Tibial nerve (tissue), 4 donors: ENCODE measurements at regions not wholly inside any gene's neighbourhood (a gene's known extent, or its start where the extent isn't known, plus 50 kb on each side); places are given as distances from the start of the nearest gene placed in this dataset.
A peak's percentile ranks its signal among the peaks of the same experiment; 100 is the strongest.

ENCODE experiments used
- DNase-seq, 2 donors: peaks; one replicate each; pipeline ENCODE4 v3.0.0-alpha.2; 2019; ENCODE audit warnings: low spot score in 2 of 2
- H3K27ac ChIP-seq, 4 donors: fragments of 200-600 bp; sonication (generic) in 3 of 4; one replicate each; pipeline ENCODE4 v1.5.1; 2017 to 2019; ENCODE audit warnings: mild to moderate bottlenecking in 1 of 4
- H3K27me3 ChIP-seq, 2 donors: fragments of 200-600 bp; sonication (generic) in 1 of 2; one replicate each; pipeline versions ENCODE4 v1.5.1 to v1.6.0; 2017 to 2019
- H3K36me3 ChIP-seq, 3 donors: fragments of 200-600 bp; sonication (generic); one replicate each; pipeline ENCODE4 v1.5.1; 2018 to 2019
- H3K4me1 ChIP-seq, 4 donors: fragments of 200-600 bp; sonication (generic) in 3 of 4; one replicate each; pipeline ENCODE4 v1.5.1; 2017 to 2019
- H3K4me3 ChIP-seq, 4 donors: fragments of 200-600 bp; sonication (generic) in 3 of 4; one replicate each; pipeline ENCODE4 v1.5.1; 2017 to 2019; ENCODE audit warnings: mild to moderate bottlenecking in 1 of 4, moderate library complexity in 1 of 4
- H3K9me3 ChIP-seq, 4 donors: fragments of 200-600 bp; sonication (generic) in 3 of 4; one replicate each; pipeline ENCODE4 v1.5.1; 2017 to 2019
- EP300 ChIP-seq, 2 donors: sonication (generic); formaldehyde crosslinking; IDR thresholded peaks; one replicate each; pipeline ENCODE4 v1.6.1; 2017; ENCODE audit warnings: antibody characterized with exemption in 2 of 2, mild to moderate bottlenecking in 1 of 2
- POLR2A ChIP-seq, 2 donors: fragments of 450-650 bp; IDR thresholded peaks; one replicate each; pipeline ENCODE4 v1.6.1; 2017; ENCODE audit warnings: antibody characterized with exemption in 2 of 2, mild to moderate bottlenecking in 2 of 2, moderate library complexity in 2 of 2
- WGBS, 2 donors: methylation state at CpG; one replicate each; pipeline ENCODE4 v1.1.5; 2018; 5-methylcytosine and 5-hydroxymethylcytosine counted together
- TF ChIP-seq, protein P1 (sequence below), 5 experiments: fragments of 200-600 bp in 3 of 5; fragments of 450-650 bp in 2 of 5; sonication (generic) in 3 of 5; IDR thresholded peaks; one replicate each; pipeline ENCODE4 v1.5.1; 2016 to 2019; ENCODE audit warnings: antibody characterized with exemption in 5 of 5, mild to moderate bottlenecking in 3 of 5, moderate library complexity in 2 of 5

GRCh38 chr17:68750208-68750562, 149.0 kb upstream of the FAM20A start:
- peak overlapping the region in 1 of 4 donors; percentile 7 for H3K4me3 ChIP-seq
- no peak for DNase-seq
- peaks cover 0 to 5% (median 0%) of the 10 kb centered on the region in 4 donors for H3K4me1 ChIP-seq
- H3K36me3 ChIP-seq = no peaks in the 10 kb centered on the region
- TF ChIP-seq, protein P1, sequence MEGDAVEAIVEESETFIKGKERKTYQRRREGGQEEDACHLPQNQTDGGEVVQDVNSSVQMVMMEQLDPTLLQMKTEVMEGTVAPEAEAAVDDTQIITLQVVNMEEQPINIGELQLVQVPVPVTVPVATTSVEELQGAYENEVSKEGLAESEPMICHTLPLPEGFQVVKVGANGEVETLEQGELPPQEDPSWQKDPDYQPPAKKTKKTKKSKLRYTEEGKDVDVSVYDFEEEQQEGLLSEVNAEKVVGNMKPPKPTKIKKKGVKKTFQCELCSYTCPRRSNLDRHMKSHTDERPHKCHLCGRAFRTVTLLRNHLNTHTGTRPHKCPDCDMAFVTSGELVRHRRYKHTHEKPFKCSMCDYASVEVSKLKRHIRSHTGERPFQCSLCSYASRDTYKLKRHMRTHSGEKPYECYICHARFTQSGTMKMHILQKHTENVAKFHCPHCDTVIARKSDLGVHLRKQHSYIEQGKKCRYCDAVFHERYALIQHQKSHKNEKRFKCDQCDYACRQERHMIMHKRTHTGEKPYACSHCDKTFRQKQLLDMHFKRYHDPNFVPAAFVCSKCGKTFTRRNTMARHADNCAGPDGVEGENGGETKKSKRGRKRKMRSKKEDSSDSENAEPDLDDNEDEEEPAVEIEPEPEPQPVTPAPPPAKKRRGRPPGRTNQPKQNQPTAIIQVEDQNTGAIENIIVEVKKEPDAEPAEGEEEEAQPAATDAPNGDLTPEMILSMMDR (IDR thresholded peaks at IDR 0.05) = no peak
- peak in 1 of 2 donors; percentile 28 for TF ChIP-seq EP300 (IDR thresholded peaks at IDR 0.05)
- no peaks in the 10 kb centered on the region for H3K27me3 ChIP-seq
- H3K27ac ChIP-seq = peak overlapping the region in 2 of 4 donors; percentile 4 to 51
- H3K9me3 ChIP-seq = peaks cover 0 to 6% (median under 1%) of the 10 kb centered on the region in 4 donors
- WGBS, 2 donors = 61 to 67% methylated on average over 6 of the region's 6 CpGs

DNA sequence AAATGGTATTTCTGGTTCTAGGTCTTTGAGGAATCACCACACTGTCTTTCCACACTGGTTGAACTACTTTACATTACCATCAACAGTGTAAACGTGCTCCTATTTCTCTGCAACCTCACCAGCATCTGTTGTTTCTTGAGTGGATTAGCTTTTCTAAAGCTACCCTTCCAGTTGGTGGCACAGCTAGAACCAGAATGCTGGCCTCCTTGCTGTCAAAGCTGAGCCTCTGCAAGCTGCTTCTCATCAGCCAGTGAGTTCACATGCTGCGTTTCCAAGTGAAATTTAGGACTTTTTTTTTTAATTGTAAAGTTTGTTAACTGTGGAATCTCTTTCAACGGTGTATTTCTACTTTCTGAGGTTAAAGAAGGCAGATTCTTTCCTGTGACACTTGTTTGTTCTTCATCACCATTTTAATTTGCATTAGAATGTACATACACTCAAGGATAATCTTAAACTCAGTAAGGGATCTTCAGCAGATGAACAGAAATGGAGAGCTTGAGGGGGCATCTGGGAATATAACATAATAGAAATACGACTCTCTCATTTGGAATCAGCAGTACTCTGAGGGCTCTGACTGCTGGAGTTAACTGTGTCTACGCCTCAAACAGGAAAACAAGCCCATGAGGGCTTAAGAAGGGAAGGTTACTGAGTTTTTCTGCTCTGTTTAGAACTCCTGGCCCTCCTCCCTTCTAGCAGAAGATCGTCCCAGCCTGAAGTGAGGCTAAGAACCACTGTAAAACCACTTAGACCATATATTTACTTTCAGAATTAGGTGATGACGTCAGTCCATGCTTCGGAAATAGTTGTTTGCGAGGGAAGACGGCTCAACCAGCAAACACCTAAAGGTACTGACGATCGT, 148.4 kb upstream of the FAM20A start:
- Histone ChIP-seq H3K36me3 (no peaks in the 10 kb centered on the region), H3K4me1 (peaks cover 0 to 5% (median 0%) of the 10 kb centered on the region in 4 donors), H3K9me3 (peaks cover 0 to 12% (median 2%) of the 10 kb centered on the region in 4 donors), H3K27me3 (no peaks in the 10 kb centered on the region), H3K4me3 (peak overlapping the region in 1 of 4 donors; percentile 7), H3K27ac (peak overlapping the region in 2 of 4 donors; percentile 4 to 51)
- DNase-seq = no peak
- 41 to 55% methylated on average over 12 of the region's 12 CpGs for WGBS, 2 donors
- TF ChIP-seq POLR2A (IDR thresholded peaks at IDR 0.05) (no peak), EP300 (IDR thresholded peaks at IDR 0.05) (no peak)
- TF ChIP-seq, protein P1 (IDR thresholded peaks at IDR 0.05) = no peak

- 89 to 90% methylated on average over 2 of the region's 2 CpGs for WGBS, 2 donors
- TF ChIP-seq, protein P1 (IDR thresholded peaks at IDR 0.05) = no peak
- TF ChIP-seq POLR2A (IDR thresholded peaks at IDR 0.05) (no peak), EP300 (IDR thresholded peaks at IDR 0.05) (no peak)
These were observed 147.2 kb upstream of the FAM20A start for GRCh38 chr17:68748381-68748780.

GRCh38 chr17:68740555-68741447, 139.6 kb upstream of the FAM20A start:
- Histone ChIP-seq H3K9me3 (peaks cover 0 to 25% (median 2%) of the 10 kb centered on the region in 4 donors), H3K4me1 (no peaks in the 10 kb centered on the region), H3K27me3 (no peaks in the 10 kb centered on the region), H3K27ac (no peak overlapping the region), H3K4me3 (no peak overlapping the region), H3K36me3 (no peaks in the 10 kb centered on the region)
- 89 to 90% methylated on average over 8 of the region's 8 CpGs for WGBS, 2 donors
- no peak for TF ChIP-seq POLR2A (IDR thresholded peaks at IDR 0.05)
- TF ChIP-seq, protein P1 (IDR thresholded peaks at IDR 0.05) = no peak
- TF ChIP-seq EP300 (IDR thresholded peaks at IDR 0.05) = no peak
- no peak for DNase-seq

More at GRCh38 chr17:68748381-68748780, 147.2 kb upstream of the FAM20A start:
- H3K27me3 ChIP-seq = no peaks in the 10 kb centered on the region
- H3K9me3 ChIP-seq = peaks cover 0 to 15% (median 2%) of the 10 kb centered on the region in 4 donors
- H3K27ac ChIP-seq = no peak overlapping the region
- DNase-seq = no peak
- no peaks in the 10 kb centered on the region for H3K36me3 ChIP-seq
- H3K4me1 ChIP-seq = peaks cover 0 to 5% (median 0%) of the 10 kb centered on the region in 4 donors
- no peak overlapping the region for H3K4me3 ChIP-seq
